Sigmoid colon (tissue), 6 donors: ENCODE measurements at regions not wholly inside any gene's neighbourhood (a gene's known extent, or its start where the extent isn't known, plus 50 kb on each side); places are given as distances from the start of the nearest gene placed in this dataset.

Experiments
- DNase-seq: peaks from one replicate; pipeline ENCODE4 v3.0.0-alpha.2; 2019
- H3K27ac ChIP-seq, 4 donors: fragments of 200-600 bp; sonication (generic); one replicate each; pipeline ENCODE4 v1.5.1; 2016 to 2019; ENCODE audit warnings: mild to moderate bottlenecking in 1 of 4
- H3K27me3 ChIP-seq, 3 donors: fragments of 200-600 bp; sonication (generic); one replicate each; pipeline ENCODE4 v1.5.1; 2019; ENCODE audit warnings: mild to moderate bottlenecking in 1 of 3
- H3K36me3 ChIP-seq, 4 donors: fragments of 200-600 bp; sonication (generic); one replicate each; pipeline ENCODE4 v1.5.1; 2016 to 2019
- H3K4me1 ChIP-seq, 4 donors: fragments of 200-600 bp; sonication (generic); one replicate each; pipeline ENCODE4 v1.5.1; 2017 to 2019
- H3K4me3 ChIP-seq, 4 donors: fragments of 200-600 bp; sonication (generic); one replicate each; pipeline ENCODE4 v1.5.1; 2017 to 2019; ENCODE audit warnings: mild to moderate bottlenecking in 2 of 4, moderate library complexity in 1 of 4
- H3K9me3 ChIP-seq, 4 donors: fragments of 200-600 bp in 3 of 4; sonication (generic) in 3 of 4; one replicate each; pipeline versions ENCODE4 v1.5.1 to v1.6.1; 2013 to 2019
- CTCF ChIP-seq, 4 experiments: fragments of 450-650 bp in 3 of 4; fragments of 200-600 bp in 1 of 4; IDR thresholded peaks; one replicate each; pipeline ENCODE4 v1.5.1; 2016 to 2019; ENCODE audit warnings: antibody characterized with exemption in 4 of 4, mild to moderate bottlenecking in 3 of 4, moderate library complexity in 2 of 4
- EP300 ChIP-seq, 4 donors: sonication (generic); formaldehyde crosslinking; IDR thresholded peaks; one replicate each; pipeline ENCODE4 v1.6.1; 2017; ENCODE audit warnings: antibody characterized with exemption in 4 of 4
- POLR2A ChIP-seq, 2 donors: fragments of 450-650 bp; IDR thresholded peaks; one replicate each; pipeline ENCODE4 v1.6.1; 2016; ENCODE audit warnings: antibody characterized with exemption in 2 of 2, mild to moderate bottlenecking in 2 of 2, moderate library complexity in 2 of 2
- POLR2AphosphoS5 ChIP-seq, 4 donors: sonication (generic); formaldehyde crosslinking; IDR thresholded peaks; one replicate each; pipeline ENCODE4 v1.6.1; 2017; ENCODE audit warnings: antibody characterized with exemption in 4 of 4
- WGBS, 2 donors: extraction: QIAGEN DNeasy Blood & Tissue Kit; methylation state at CpG; one replicate each; pipeline ENCODE4 v1.1.7; 2013; 5-methylcytosine and 5-hydroxymethylcytosine counted together
- intact Hi-C: fragments of 100-400 bp; cut with DNase I; formaldehyde crosslinking; loops from one replicate; pipeline ENCODE4 v1.15.1; 2023
- donor health status: healthy with polysubstance abuse.
- donor health status: healthy.

GRCh38 chr3:83461411-83461810, 1497.4 kb upstream of the CADM2 start:
- intact Hi-C loops, result no loop called here
- WGBS, 2 donors, result 82 to 95% methylated on average over 1 of the region's 1 CpG
- Histone ChIP-seq H3K27me3 (no peaks in the 10 kb centered on the region), H3K4me1 (peaks cover 0 to 9% (median 4%) of the 10 kb centered on the region in 4 donors), H3K36me3 (no peaks in the 10 kb centered on the region), H3K4me3 (no peak overlapping the region), H3K27ac (no peak overlapping the region), H3K9me3 (no peaks in the 10 kb centered on the region)
- TF ChIP-seq EP300 (IDR thresholded peaks at IDR 0.05) (no peak), POLR2A (IDR thresholded peaks at IDR 0.05) (no peak), CTCF (IDR thresholded peaks at IDR 0.05) (no peak), POLR2AphosphoS5 (IDR thresholded peaks at IDR 0.05) (no peak)
- DNase-seq, result no peak

DNA sequence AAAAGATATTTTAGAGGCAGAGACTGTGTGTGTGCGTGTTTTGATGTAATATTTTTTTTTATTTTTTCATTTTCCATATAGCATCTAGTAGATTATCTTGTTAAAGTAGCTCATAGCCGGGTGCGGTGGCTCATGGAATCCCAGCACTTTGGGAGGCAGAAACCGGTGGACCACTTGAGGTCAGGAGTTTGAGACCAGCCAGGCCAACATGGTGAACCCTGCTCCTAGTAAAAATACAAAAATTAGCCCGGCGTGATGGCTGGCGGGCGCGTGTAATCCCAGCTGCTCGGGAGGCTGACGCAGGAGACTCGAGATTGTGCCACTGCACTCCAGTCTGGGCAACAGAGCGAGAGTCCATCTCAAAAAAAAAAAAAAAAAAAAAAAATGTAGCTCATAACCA, 1481.2 kb upstream of the CADM2 start:
- TF ChIP-seq CTCF (IDR thresholded peaks at IDR 0.05), result no peak
- TF ChIP-seq POLR2AphosphoS5 (IDR thresholded peaks at IDR 0.05), result no peak
- no peak for TF ChIP-seq EP300 (IDR thresholded peaks at IDR 0.05)
- no peak for TF ChIP-seq POLR2A (IDR thresholded peaks at IDR 0.05)
- Histone ChIP-seq H3K36me3 (no peaks in the 10 kb centered on the region), H3K4me3 (no peak overlapping the region), H3K4me1 (no peaks in the 10 kb centered on the region), H3K27ac (no peak overlapping the region), H3K27me3 (no peaks in the 10 kb centered on the region), H3K9me3 (no peaks in the 10 kb centered on the region)
- no peak for DNase-seq
- 88 to 91% methylated on average over 13 of the region's 13 CpGs for WGBS, 2 donors
- intact Hi-C loops, result no loop called here

DNA sequence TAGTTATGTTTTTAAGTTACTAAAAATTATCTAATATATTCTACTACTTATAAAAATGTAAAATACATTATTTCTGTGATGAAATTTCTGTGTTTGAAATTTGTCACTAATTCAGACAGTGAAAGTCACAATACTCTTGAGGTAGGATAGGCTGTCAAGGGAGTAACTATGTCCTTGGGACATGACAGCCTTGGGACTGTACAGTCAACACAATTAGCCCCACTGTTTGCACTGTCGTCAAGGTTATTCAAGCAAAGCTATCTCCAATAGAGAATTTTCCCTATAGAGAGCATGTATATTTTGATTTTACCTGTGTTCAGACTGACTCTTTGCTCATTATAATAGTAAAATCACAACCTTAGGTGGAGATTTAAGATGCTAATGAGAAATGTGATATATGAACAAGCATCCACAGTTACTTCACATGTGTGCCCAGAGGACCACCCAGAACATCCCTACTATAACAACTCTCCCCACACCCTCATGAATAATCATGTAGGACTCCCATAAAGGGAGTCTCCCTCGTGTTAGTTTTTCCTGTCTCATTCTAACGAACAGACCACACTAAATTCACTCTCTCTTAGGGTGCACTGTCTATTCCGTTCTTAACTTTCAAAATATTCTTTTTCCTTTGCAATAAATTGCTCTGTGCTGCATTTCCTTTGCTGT, 1476.3 kb upstream of the CADM2 start:
- Histone ChIP-seq H3K9me3 (no peaks in the 10 kb centered on the region), H3K4me3 (no peak overlapping the region), H3K4me1 (no peaks in the 10 kb centered on the region), H3K36me3 (no peaks in the 10 kb centered on the region), H3K27ac (no peak overlapping the region), H3K27me3 (no peaks in the 10 kb centered on the region)
- intact Hi-C loops, result no loop called here
- WGBS, 2 donors, result 43 to 68% methylated on average over 4 of the region's 4 CpGs
- DNase-seq, result no peak
- TF ChIP-seq POLR2A (IDR thresholded peaks at IDR 0.05) (no peak), POLR2AphosphoS5 (IDR thresholded peaks at IDR 0.05) (no peak), EP300 (IDR thresholded peaks at IDR 0.05) (no peak), CTCF (IDR thresholded peaks at IDR 0.05) (no peak)

GRCh38 chr3:83496462-83496861, 1462.3 kb upstream of the CADM2 start:
- no peaks in the 10 kb centered on the region for H3K4me1 ChIP-seq
- 19 to 45% methylated on average over 1 of the region's 1 CpG for WGBS, 2 donors
- H3K27me3 ChIP-seq, result no peaks in the 10 kb centered on the region
- intact Hi-C loops, result no loop called here
- H3K9me3 ChIP-seq, result no peaks in the 10 kb centered on the region
- no peaks in the 10 kb centered on the region for H3K36me3 ChIP-seq
- H3K27ac ChIP-seq, result no peak overlapping the region
- no peak for DNase-seq
- no peak overlapping the region for H3K4me3 ChIP-seq
- TF ChIP-seq EP300 (IDR thresholded peaks at IDR 0.05), result no peak
- TF ChIP-seq POLR2AphosphoS5 (IDR thresholded peaks at IDR 0.05), result no peak
- no peak for TF ChIP-seq POLR2A (IDR thresholded peaks at IDR 0.05)
- TF ChIP-seq CTCF (IDR thresholded peaks at IDR 0.05), result no peak
